ENCODE measurements at regions not wholly inside any gene's neighbourhood (a gene's known extent, or its start where the extent isn't known, plus 50 kb on each side); places are given as distances from the start of the nearest gene placed in this dataset.

- no peak for DNase-seq
These were observed 52.5 kb upstream of the CORO2B start for GRCh38 chr15:68526269-68526668.

DNA sequence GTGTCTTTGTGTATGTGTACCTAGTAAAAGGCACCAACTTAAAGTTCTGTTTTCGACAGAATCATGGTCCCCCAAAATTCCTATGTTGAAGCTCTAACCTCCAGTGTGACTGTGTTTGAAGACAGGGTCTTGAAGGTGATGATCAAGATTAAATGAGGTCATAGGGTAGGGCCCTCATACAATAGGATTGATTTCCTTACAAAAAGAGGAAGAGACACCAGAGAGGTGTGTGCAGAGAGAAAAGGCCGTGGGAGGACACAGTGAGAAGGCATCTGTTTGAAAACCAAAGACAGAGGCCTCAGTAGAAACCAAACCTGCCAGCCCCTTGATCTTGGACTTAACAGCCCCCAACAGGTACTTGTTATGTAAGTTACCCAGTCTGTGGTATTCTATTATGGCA is 52.0 kb upstream of the CORO2B start:
- peak; percentile 6 for DNase-seq

GRCh38 chr15:68528626-68529290 is 50.0 kb upstream of the CORO2B start:
- peak; percentile 36 for DNase-seq
